Lower lobe of right lung (tissue), 2 donors: ENCODE measurements at regions not wholly inside any gene's neighbourhood (a gene's known extent, or its start where the extent isn't known, plus 50 kb on each side); places are given as distances from the start of the nearest gene placed in this dataset.
"Not testable (repeated sequence)": the region's sequence is repeated elsewhere in the genome, so short reads cannot be mapped to it uniquely, and the experiment has no call there.

Experiments used
- ATAC-seq, 2 donors: fragments of 200-7000 bp; cut with Tn5 transposase; one replicate each; pipeline ENCODE4 v1.9.1; 2020 to 2022; ENCODE audit warnings: mild to moderate bottlenecking in 2 of 2, moderate library complexity in 2 of 2
- DNase-seq: peaks from one replicate; pipeline ENCODE4 v3.0.0-alpha.2; 2020
- H3K27ac ChIP-seq: fragments of 200-600 bp; one replicate; pipeline ENCODE4 v1.8.0; 2022
- H3K27me3 ChIP-seq: fragments of 200-600 bp; one replicate; pipeline ENCODE4 v1.8.0; 2022; ENCODE audit warnings: low read depth
- H3K36me3 ChIP-seq: fragments of 200-600 bp; one replicate; pipeline ENCODE4 v1.8.0; 2022; ENCODE audit warnings: mild to moderate bottlenecking
- H3K4me1 ChIP-seq: fragments of 200-600 bp; one replicate; pipeline ENCODE4 v1.8.0; 2022
- H3K4me3 ChIP-seq: fragments of 200-600 bp; one replicate; pipeline ENCODE4 v1.8.0; 2022; ENCODE audit warnings: mild to moderate bottlenecking
- H3K9me3 ChIP-seq: fragments of 200-600 bp; one replicate; pipeline ENCODE4 v1.8.0; 2022
- CTCF ChIP-seq: fragments of 200-600 bp; IDR thresholded peaks from one replicate; pipeline ENCODE4 v1.8.0; 2022; ENCODE audit warnings: antibody characterized with exemption, mild to moderate bottlenecking
- intact Hi-C: fragments of 100-400 bp; cut with DNase I; formaldehyde crosslinking; loops from one replicate; pipeline ENCODE4 v1.11.0; 2022
- donor health status: DM: no; HTN: yes; CAD: no; lungs with severe emphysema.

- no peaks in the 10 kb centered on the region for H3K27me3 ChIP-seq
- TF ChIP-seq CTCF, result no peak
- intact Hi-C loops, result no loop called here
- no peak overlapping the region for H3K27ac ChIP-seq
- H3K4me1 ChIP-seq, result no peaks in the 10 kb centered on the region
- no peaks in the 10 kb centered on the region for H3K36me3 ChIP-seq
- H3K9me3 ChIP-seq, result no peaks in the 10 kb centered on the region
- H3K4me3 ChIP-seq, result no peak overlapping the region
- DNase-seq, result no peak
- no peak for ATAC-seq
Measured at GRCh38 chr3:168801794-168802193, 706.1 kb upstream of the GOLIM4 start.

GRCh38 chr3:168796339-168796738, 700.6 kb upstream of the GOLIM4 start:
- DNase-seq (no peak), ATAC-seq (no peak)
- intact Hi-C loops, result no loop called here
- H3K27me3 ChIP-seq, result no peaks in the 10 kb centered on the region
- H3K27ac ChIP-seq, result no peak overlapping the region
- H3K4me3 ChIP-seq, result no peak overlapping the region
- no peaks in the 10 kb centered on the region for H3K4me1 ChIP-seq
- H3K9me3 ChIP-seq, result no peaks in the 10 kb centered on the region
- no peak for TF ChIP-seq CTCF
- H3K36me3 ChIP-seq, result no peaks in the 10 kb centered on the region

GRCh38 chr3:168794427-168794826, 698.7 kb upstream of the GOLIM4 start:
- no peak for DNase-seq
- H3K4me3 ChIP-seq, result no peak overlapping the region
- H3K27ac ChIP-seq, result no peak overlapping the region
- no peak for ATAC-seq
- no peaks in the 10 kb centered on the region for H3K9me3 ChIP-seq
- intact Hi-C loops, result no loop called here
- H3K36me3 ChIP-seq, result no peaks in the 10 kb centered on the region
- H3K27me3 ChIP-seq, result no peaks in the 10 kb centered on the region
- H3K4me1 ChIP-seq, result no peaks in the 10 kb centered on the region
- TF ChIP-seq CTCF, result no peak

- ATAC-seq, result no peak
- intact Hi-C loops, result no loop called here
- Histone ChIP-seq H3K36me3 (no peaks in the 10 kb centered on the region), H3K27me3 (no peaks in the 10 kb centered on the region), H3K27ac (no peak overlapping the region), H3K9me3 (no peaks in the 10 kb centered on the region), H3K4me1 (no peaks in the 10 kb centered on the region), H3K4me3 (no peak overlapping the region)
- DNase-seq, result no peak
- no peak for TF ChIP-seq CTCF
Measured at GRCh38 chr3:168782193-168782592, 686.5 kb upstream of the GOLIM4 start.

- DNase-seq, H3K27me3 ChIP-seq, H3K9me3 ChIP-seq, H3K36me3 ChIP-seq, intact Hi-C loops, H3K27ac ChIP-seq, H3K4me1 ChIP-seq, ATAC-seq, H3K4me3 ChIP-seq: not testable (repeated sequence)
Measured at GRCh38 chr3:168779970-168780645, 684.4 kb upstream of the GOLIM4 start.

- Histone ChIP-seq H3K9me3 (no peaks in the 10 kb centered on the region), H3K36me3 (no peaks in the 10 kb centered on the region), H3K4me3 (no peak overlapping the region), H3K27ac (no peak overlapping the region), H3K27me3 (no peaks in the 10 kb centered on the region), H3K4me1 (no peaks in the 10 kb centered on the region)
- TF ChIP-seq CTCF, result no peak
- intact Hi-C loops, result no loop called here
- no peak for DNase-seq
- ATAC-seq, result no peak
Measured at GRCh38 chr3:168753724-168754123, 658.0 kb upstream of the GOLIM4 start.
